Activated CD8-positive, alpha-beta T cell treated with anti-CD3 and anti-CD28 coated beads for 36 hours (primary cell): ENCODE measurements at regions not wholly inside any gene's neighbourhood (a gene's known extent, or its start where the extent isn't known, plus 50 kb on each side); places are given as distances from the start of the nearest gene placed in this dataset.
A peak's percentile ranks its signal among the peaks of the same experiment; 100 is the strongest.

Source experiments
- ATAC-seq: fragments of 200-7000 bp; cut with Tn5 transposase; one replicate; pipeline ENCODE4 v1.10.0; 2021; ENCODE audit warnings: mild to moderate bottlenecking, moderate library complexity
- CTCF ChIA-PET: fragments of 350-600 bp; sonication (Branson Sonifier 250); formaldehyde crosslinking; loops from one replicate; lab custom pipeline; 2021; ENCODE audit warnings: antibody characterized with exemption; lab: Charles Lee
- POLR2A ChIA-PET: fragments of 350-600 bp; sonication (Branson Sonifier 250); formaldehyde crosslinking; loops from one replicate; lab custom pipeline; 2021; ENCODE audit warnings: antibody characterized with exemption; lab: Charles Lee
- DNase-seq: peaks from one replicate; pipeline ENCODE4 v3.0.0-alpha.2; 2020
- H3K27ac Mint-ChIP-seq: one replicate; pipeline ENCODE4 v1.8.0; 2021; ENCODE audit warnings: mild to moderate bottlenecking, mixed read lengths
- H3K27me3 Mint-ChIP-seq: one replicate; pipeline ENCODE4 v1.8.0; 2021; ENCODE audit warnings: mixed read lengths
- H3K36me3 Mint-ChIP-seq: one replicate; pipeline ENCODE4 v1.8.0; 2021; ENCODE audit warnings: low read depth, mixed read lengths
- H3K4me1 Mint-ChIP-seq: one replicate; pipeline ENCODE4 v1.8.0; 2021; ENCODE audit warnings: low read depth, mixed read lengths
- H3K4me3 Mint-ChIP-seq: one replicate; pipeline ENCODE4 v1.8.0; 2021; ENCODE audit warnings: mild to moderate bottlenecking, moderate library complexity, mixed read lengths
- H3K9me3 Mint-ChIP-seq: one replicate; pipeline ENCODE4 v1.8.0; 2021; ENCODE audit warnings: mixed read lengths
- CTCF ChIP-seq: fragments of 200-600 bp; IDR thresholded peaks from one replicate; pipeline ENCODE4 v1.8.0; 2022; ENCODE audit warnings: antibody characterized with exemption, mild to moderate bottlenecking
- intact Hi-C: fragments of 100-400 bp; cut with micrococcal nuclease; formaldehyde crosslinking; loops from one replicate; pipeline ENCODE4 v1.10.0; 2022

DNA sequence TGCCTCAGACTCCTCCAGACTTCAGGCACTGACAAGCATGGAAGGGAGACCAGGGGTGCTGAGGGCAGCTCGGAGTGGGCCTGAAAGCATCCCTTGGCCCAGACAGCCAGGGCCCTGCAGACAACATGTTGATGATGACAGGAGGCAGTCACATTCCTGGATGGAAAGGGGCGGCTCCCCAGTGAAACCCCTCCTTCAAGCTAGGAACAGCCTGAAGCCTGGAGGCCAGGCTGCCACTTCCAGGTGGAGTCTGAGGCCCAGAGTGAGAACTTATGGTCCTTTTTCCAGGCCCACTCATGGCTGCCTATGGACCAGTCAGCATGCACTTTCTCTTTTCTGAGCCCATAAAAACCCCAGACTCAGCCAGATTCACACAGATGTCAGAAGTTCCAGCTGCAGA, 104.2 kb upstream of the HCN1 start:
- POLR2A ChIA-PET, result no interaction called here
- ATAC-seq (no peak), DNase-seq (no peak)
- Mint-ChIP-seq H3K4me1 (no peaks in the 10 kb centered on the region), H3K9me3 (peaks cover 23% of the 10 kb centered on the region), H3K4me3 (no peak overlapping the region), H3K27me3 (no peaks in the 10 kb centered on the region), H3K27ac (no peak overlapping the region), H3K36me3 (no peaks in the 10 kb centered on the region)
- no peak for TF ChIP-seq CTCF
- CTCF ChIA-PET, result no interaction called here
- intact Hi-C loops, result no loop called here

GRCh38 chr5:45799388-45799787, 103.2 kb upstream of the HCN1 start:
- intact Hi-C loops, result no loop called here
- H3K4me1 Mint-ChIP-seq, result no peaks in the 10 kb centered on the region
- peaks cover 21% of the 10 kb centered on the region for H3K9me3 Mint-ChIP-seq
- no peaks in the 10 kb centered on the region for H3K27me3 Mint-ChIP-seq
- no peak for ATAC-seq
- no peak for TF ChIP-seq CTCF
- no peak overlapping the region for H3K4me3 Mint-ChIP-seq
- no peak for DNase-seq
- H3K27ac Mint-ChIP-seq, result no peak overlapping the region
- ChIA-PET CTCF (no interaction called here), POLR2A (no interaction called here)
- no peaks in the 10 kb centered on the region for H3K36me3 Mint-ChIP-seq

- Mint-ChIP-seq H3K27ac (no peak overlapping the region), H3K27me3 (no peaks in the 10 kb centered on the region), H3K9me3 (peaks cover 19% of the 10 kb centered on the region), H3K36me3 (no peaks in the 10 kb centered on the region), H3K4me1 (no peaks in the 10 kb centered on the region), H3K4me3 (no peak overlapping the region)
- ChIA-PET POLR2A (no interaction called here), CTCF (interaction anchor here (1.0 kb wide), 1 partner anchor 838 kb away, joined by 3 read pairs; no protein-coding TSS in a partner anchor)
- intact Hi-C loops, result no loop called here
- DNase-seq (no peak), ATAC-seq (no peak)
- TF ChIP-seq CTCF, result peak; percentile 42
Measured at GRCh38 chr5:45796959-45797553, 100.9 kb upstream of the HCN1 start.

GRCh38 chr5:45795458-45795857, 99.3 kb upstream of the HCN1 start:
- H3K9me3 Mint-ChIP-seq, result peaks cover 16% of the 10 kb centered on the region
- intact Hi-C loops, result no loop called here
- ChIA-PET POLR2A (no interaction called here), CTCF (no interaction called here)
- no peak overlapping the region for H3K27ac Mint-ChIP-seq
- no peaks in the 10 kb centered on the region for H3K27me3 Mint-ChIP-seq
- no peaks in the 10 kb centered on the region for H3K4me1 Mint-ChIP-seq
- TF ChIP-seq CTCF, result no peak
- no peak for DNase-seq
- no peak overlapping the region for H3K4me3 Mint-ChIP-seq
- no peak for ATAC-seq
- H3K36me3 Mint-ChIP-seq, result no peaks in the 10 kb centered on the region

GRCh38 chr5:45793638-45794532, 97.7 kb upstream of the HCN1 start:
- Mint-ChIP-seq H3K27me3 (no peaks in the 10 kb centered on the region), H3K9me3 (peaks cover 18% of the 10 kb centered on the region), H3K36me3 (no peaks in the 10 kb centered on the region), H3K27ac (no peak overlapping the region), H3K4me3 (no peak overlapping the region), H3K4me1 (no peaks in the 10 kb centered on the region)
- intact Hi-C loops, result no loop called here
- ChIA-PET POLR2A (no interaction called here), CTCF (no interaction called here)
- no peak for TF ChIP-seq CTCF
- no peak for ATAC-seq
- no peak for DNase-seq
